T1000 (cell line): ENCODE measurements at regions not wholly inside any gene's neighbourhood (a gene's known extent, or its start where the extent isn't known, plus 50 kb on each side); places are given as distances from the start of the nearest gene placed in this dataset.

Source experiments
- DNase-seq: peaks from one replicate; lab custom pipeline; 2025; ENCODE audit warnings: mixed read lengths; lab: John Stamatoyannopoulos, UW

DNA sequence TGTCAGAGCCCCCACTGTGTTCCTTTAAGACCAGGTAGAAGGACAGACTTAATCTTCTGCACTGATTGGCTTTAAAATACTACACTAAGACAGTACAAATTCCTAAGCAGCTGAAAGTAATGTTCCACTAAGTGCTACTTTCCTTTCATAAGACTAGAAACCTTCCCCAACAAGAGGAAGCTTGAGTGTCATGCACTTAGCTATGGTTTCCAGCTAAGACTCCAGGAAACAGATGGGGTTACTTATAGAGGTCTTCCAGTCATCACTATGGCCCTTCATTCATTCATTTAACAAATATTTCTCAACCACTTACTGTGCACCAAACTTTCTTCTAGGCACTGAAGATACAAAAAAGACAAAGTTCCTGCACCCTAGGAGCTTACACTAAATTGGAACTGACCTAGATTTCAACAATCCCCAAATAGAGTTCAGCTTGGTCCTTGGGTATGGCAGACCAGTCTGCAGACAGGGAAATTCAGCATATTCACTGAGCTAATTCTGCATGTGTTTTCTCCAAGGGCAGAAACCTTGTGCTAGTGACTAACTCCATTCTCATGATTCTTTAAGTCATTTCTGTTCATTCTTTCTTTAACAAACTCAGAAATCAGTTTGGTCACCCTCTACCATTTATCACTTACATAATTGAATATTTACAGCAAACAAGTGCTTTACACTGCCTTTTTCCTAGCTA is 178.4 kb upstream of the MTNR1B start:
- no peak for DNase-seq

- no peak for DNase-seq
Observed at GRCh38 chr11:92791886-92792285, 177.6 kb upstream of the MTNR1B start.

DNA sequence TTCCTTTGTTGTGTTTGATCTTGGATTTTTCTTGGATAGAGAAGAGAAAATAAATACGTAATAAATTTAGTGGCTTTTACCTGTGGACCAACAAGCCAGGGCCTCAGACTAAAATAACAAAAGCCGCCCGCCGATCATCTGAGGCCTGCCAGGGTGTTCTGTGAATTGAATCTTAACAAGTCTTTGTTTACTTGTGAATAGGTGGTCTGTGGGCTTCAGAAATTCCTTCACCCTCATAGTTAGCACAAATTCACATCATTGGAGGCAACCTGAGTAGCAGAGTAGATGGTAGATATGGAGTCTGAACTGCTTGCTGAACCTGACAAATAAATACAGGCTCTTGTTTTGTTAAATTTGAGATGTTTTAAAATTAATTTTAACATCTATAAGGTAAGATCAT is 176.3 kb upstream of the MTNR1B start:
- no peak for DNase-seq

- DNase-seq, result no peak
Observed at GRCh38 chr11:92794783-92795182, 174.7 kb upstream of the MTNR1B start.

GRCh38 chr11:92796744-92797143 is 172.7 kb upstream of the MTNR1B start:
- DNase-seq, result no peak

DNA sequence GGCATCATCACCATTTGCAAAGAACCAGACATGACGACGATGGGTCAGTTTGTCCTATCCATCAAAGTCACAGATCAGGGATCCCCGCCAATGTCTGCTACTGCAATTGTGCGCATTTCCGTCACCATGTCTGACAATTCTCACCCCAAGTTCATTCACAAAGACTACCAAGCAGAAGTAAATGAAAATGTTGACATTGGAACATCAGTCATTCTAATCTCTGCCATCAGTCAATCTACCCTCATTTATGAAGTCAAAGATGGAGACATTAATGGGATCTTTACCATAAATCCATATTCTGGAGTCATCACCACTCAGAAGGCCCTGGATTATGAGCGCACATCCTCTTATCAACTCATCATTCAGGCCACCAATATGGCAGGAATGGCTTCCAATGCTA is 171.6 kb upstream of the MTNR1B start:
- no peak for DNase-seq

DNA sequence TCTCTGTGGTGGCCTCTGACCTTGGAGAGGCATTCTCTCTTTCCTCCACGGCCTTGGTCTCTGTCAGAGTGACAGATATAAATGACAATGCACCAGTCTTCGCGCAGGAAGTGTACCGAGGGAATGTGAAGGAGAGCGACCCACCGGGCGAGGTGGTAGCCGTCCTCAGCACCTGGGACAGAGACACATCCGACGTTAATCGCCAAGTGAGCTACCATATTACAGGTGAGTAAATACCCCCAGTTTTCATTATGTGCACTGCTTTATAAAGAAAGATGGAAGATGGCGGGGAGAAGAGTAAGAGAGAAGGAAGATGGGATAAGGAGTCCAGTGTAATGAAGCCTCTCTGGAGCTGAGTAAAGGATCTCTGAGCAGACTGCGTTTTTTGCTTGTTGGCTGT is 167.8 kb upstream of the MTNR1B start:
- DNase-seq, result no peak

- no peak for DNase-seq
Observed at GRCh38 chr11:92802644-92803043, 166.8 kb upstream of the MTNR1B start.

GRCh38 chr11:92803391-92803790 is 166.1 kb upstream of the MTNR1B start:
- no peak for DNase-seq

DNA sequence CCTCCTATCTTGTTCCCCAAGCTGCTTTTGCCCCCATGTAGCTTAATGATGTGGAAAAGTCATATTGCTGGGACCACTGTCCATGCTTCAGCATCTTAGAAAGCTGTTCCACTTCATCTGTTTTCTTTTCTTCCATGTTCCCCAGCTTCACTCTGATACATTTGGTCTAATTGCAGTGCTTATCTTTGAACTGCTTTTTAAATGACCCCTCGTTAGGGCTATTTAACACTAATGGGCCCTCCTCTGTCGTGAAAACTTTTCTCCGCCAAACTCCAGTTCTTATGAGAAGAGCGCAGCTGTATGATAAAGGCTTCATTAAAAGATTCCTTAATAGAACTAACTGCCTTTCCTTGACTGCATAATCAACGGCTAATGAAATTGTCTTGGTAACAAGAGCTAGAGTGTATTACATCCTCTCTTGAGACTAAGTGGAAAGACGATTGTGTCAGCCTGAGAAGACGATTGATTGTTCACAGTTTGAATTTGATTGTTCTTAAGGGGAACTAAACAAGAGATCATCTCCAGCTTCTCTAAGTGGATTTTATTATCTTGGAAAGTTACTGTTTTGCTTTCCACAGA is 165.0 kb upstream of the MTNR1B start:
- no peak for DNase-seq

- no peak for DNase-seq
Observed at GRCh38 chr11:92808022-92808421, 161.4 kb upstream of the MTNR1B start.

GRCh38 chr11:92810423-92811064 is 158.9 kb upstream of the MTNR1B start:
- no peak for DNase-seq

- no peak for DNase-seq
Observed at GRCh38 chr11:92811341-92811740, 158.1 kb upstream of the MTNR1B start.

- DNase-seq, result no peak
Observed at GRCh38 chr11:92812841-92813240, 156.6 kb upstream of the MTNR1B start.

DNA sequence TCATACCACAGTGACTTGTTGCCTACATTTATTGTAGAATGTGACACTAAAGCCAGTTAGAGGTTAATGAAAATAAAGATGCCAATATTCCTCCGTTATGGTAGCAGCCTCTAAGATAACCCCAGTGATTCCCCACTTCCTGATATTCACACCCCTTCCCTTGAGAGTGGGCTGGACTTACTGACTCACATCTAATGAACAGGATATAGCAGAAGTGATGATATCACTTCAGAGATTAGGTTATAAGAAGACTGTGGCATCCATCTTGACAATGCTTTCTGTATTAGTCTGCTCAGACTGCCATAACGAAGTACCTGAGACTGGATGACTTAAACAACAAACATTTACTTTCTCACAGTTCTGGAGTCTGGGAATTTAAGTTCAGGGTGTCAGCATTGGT is 149.6 kb upstream of the MTNR1B start:
- no peak for DNase-seq

DNA sequence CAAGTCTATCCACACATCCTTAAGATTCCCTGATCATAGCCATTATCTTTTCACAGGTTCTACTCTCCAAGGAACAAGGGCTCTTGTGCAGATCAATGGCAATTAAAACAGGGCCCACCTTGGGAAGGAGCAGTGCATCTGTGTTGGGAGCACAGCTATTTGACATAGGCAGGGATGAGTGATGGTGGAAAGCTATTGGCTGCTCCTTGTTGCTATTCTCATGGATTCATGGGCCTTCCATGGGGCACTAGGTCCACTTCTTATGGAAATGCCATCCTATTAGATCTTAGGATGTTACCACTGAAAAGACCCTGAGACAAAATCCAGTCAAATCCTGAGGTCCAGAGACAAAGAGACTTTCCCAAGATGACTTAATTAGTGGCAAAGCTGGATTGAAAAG is 148.6 kb upstream of the MTNR1B start:
- DNase-seq, result no peak

DNA sequence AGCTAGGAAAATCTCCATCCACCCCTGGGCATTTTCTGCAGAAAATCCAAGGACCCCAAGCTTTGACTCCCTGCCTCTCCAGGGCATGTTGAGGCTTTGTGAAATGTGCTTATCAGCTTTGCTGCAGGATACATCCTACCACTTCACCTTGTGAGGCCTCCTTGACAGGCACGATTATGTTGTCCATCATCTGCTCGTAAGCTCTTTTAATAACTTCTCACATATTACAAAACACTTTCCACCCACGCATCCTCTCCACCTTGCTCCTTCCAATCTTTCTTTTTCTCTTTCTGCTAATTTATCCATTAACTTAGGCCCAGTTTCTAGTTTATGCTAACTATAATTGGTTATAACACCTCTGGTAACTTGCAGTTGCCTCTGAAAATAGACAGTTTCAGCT is 147.0 kb upstream of the MTNR1B start:
- no peak for DNase-seq

- DNase-seq, result peak; percentile 10
Observed at GRCh38 chr11:92826136-92826535, 143.3 kb upstream of the MTNR1B start.

DNA sequence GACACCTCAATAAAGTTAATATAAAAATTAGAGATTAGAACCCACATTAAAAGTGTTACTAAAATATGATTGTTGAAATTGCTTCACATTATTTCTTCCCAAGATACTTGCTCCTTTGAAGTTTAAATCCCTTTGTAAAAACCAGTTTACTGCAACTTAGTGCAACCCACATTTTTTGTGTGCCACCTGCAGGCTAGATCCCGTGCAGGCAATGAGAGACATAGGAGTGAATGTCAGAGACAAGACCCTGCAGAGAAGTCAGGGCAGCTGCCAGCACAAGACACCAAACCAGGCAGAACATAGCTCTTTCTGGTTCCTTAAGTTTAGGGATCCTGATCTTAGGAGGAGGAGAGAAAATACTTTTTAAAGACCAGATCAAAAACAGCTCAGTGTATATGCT is 142.8 kb upstream of the MTNR1B start:
- DNase-seq, result no peak

- DNase-seq, result no peak
Observed at GRCh38 chr11:92827132-92827531, 142.3 kb upstream of the MTNR1B start.

DNA sequence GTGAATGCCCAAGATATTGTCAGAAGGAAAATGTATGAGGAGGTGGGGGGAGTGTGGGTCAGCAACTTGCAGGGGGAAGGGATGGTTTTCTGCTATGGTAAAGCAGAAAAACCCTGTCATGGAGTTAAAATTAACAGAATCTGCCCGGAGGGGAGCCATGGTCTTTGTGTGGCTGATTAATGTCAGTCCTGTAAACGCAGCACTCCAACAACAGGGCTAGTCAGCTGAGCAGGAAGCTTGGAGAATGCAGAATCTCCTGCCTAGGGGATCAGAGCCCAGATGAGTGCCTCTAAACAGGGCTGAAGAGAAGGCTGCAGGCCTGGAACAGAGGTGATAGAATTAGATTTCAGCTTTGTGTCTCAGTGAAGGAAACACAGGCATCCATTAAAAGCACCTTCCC is 140.9 kb upstream of the MTNR1B start:
- no peak for DNase-seq

GRCh38 chr11:92829121-92829520 is 140.3 kb upstream of the MTNR1B start:
- DNase-seq, result no peak

GRCh38 chr11:92829671-92830070 is 139.8 kb upstream of the MTNR1B start:
- DNase-seq, result no peak
